ENCODE measurements at regions not wholly inside any gene's neighbourhood (a gene's known extent, or its start where the extent isn't known, plus 50 kb on each side); places are given as distances from the start of the nearest gene placed in this dataset.

DNA sequence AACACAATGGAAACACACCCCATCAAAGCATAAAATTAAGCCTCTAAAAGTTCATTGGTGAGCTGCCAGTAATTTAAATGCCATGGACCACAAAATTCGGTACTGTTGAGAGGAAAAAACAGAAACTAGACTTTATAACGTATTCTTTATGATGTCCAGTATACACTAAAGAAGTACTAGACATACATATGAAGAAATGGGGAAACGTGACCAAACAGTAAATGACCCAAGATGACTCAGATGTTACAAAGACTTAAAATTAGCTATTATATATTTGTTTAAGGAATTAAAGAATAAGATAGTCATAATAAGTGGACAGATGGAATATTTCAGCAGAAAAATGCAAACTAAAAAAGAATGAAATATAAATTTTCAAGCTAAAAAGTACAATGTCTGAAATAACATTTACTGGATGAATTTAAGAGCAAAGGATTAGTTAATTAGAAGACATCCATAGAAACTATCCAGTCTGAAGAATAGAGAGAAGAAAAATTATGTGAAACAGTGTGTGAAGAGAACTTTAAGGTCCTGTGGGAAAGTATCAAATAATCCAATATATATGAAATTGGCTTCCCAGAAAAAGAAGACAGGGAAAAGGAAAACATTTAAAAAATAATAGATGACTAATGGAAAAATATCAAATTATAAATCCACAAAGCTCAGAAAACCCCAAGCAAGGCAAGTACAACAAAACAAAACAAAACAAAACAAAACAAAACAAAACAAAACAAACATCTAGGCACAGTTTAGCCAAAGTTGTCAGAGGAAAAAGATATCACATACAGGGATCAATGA, 69.4 kb downstream of the SAMD9 start:
- Mint-ChIP-seq H3K4me3 (no peak overlapping the region), H3K9me3 (no peaks in the 10 kb centered on the region), H3K36me3 (no peaks in the 10 kb centered on the region), H3K27ac (no peak overlapping the region), H3K4me1 (ENCODE audit: unreplicated experiment) (peaks cover 17% of the 10 kb centered on the region), H3K27me3 (no peaks in the 10 kb centered on the region)
- TF ChIP-seq, protein P1, sequence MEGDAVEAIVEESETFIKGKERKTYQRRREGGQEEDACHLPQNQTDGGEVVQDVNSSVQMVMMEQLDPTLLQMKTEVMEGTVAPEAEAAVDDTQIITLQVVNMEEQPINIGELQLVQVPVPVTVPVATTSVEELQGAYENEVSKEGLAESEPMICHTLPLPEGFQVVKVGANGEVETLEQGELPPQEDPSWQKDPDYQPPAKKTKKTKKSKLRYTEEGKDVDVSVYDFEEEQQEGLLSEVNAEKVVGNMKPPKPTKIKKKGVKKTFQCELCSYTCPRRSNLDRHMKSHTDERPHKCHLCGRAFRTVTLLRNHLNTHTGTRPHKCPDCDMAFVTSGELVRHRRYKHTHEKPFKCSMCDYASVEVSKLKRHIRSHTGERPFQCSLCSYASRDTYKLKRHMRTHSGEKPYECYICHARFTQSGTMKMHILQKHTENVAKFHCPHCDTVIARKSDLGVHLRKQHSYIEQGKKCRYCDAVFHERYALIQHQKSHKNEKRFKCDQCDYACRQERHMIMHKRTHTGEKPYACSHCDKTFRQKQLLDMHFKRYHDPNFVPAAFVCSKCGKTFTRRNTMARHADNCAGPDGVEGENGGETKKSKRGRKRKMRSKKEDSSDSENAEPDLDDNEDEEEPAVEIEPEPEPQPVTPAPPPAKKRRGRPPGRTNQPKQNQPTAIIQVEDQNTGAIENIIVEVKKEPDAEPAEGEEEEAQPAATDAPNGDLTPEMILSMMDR (conservative IDR thresholded peaks at IDR 0.05), result no peak
- no peak for DNase-seq (ENCODE audit: extremely low spot score, unreplicated experiment)

DNA sequence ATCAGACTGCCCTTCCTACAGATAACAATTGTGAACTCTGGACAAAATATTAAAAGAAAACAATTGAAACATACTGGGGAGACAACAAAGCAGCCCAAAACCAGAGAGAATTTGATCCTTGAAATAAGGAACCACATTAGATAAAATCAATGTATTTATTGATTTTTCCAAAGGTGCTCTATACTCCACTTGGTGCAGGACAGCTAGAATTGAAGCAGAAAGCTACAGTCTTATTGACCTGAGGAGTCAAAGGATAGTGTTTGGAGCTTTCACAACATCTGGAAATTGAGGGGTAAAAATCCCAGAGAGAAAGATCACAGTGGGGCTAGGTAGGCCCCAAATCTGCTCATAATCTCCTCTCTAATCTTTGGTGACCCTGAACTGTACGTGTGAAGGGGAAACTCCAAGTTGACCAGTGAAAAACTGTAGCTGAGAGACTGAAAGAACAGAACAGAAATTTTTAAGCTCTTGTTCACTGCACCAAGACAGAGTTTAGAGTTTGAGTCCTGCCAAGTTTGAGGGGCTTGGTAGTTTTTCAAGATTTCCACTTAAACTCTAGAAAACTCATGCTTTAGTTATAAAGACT, 70.2 kb downstream of the SAMD9 start:
- no peaks in the 10 kb centered on the region for H3K36me3 Mint-ChIP-seq

DNA sequence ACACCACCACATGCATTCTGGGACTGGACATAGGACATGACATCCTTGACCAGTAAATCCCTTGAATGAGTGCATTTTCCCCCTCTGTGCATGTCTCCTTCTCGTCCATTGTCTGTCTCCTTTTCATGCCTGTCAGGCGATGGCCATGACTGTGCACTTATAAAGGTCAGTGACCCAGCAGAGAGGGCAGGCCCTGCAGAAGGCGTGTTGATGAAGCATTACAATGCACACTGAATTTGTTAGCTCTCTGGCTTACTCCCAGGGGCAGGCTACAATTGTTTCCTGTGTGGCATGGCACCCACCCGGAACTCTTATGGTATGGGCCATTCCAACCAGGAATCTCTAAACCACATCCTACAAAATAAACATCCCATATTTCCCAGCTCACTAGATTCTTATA, 71.1 kb downstream of the SAMD9 start:
- Mint-ChIP-seq H3K36me3 (no peaks in the 10 kb centered on the region), H3K4me3 (no peak overlapping the region), H3K9me3 (no peaks in the 10 kb centered on the region), H3K4me1 (ENCODE audit: unreplicated experiment) (peaks cover 21% of the 10 kb centered on the region), H3K27ac (no peak overlapping the region), H3K27me3 (peaks cover 3% of the 10 kb centered on the region)
- TF ChIP-seq, protein P1 (conservative IDR thresholded peaks at IDR 0.05), result no peak
- DNase-seq (ENCODE audit: extremely low spot score, unreplicated experiment), result no peak

More for the DNA sequence above, 70.2 kb downstream of the SAMD9 start:
- no peak overlapping the region for H3K27ac Mint-ChIP-seq
- DNase-seq (ENCODE audit: extremely low spot score, unreplicated experiment), result no peak
- H3K27me3 Mint-ChIP-seq, result no peaks in the 10 kb centered on the region
- H3K4me3 Mint-ChIP-seq, result no peak overlapping the region
- H3K4me1 Mint-ChIP-seq (ENCODE audit: unreplicated experiment), result peaks cover 21% of the 10 kb centered on the region
- H3K9me3 Mint-ChIP-seq, result no peaks in the 10 kb centered on the region
- TF ChIP-seq, protein P1 (conservative IDR thresholded peaks at IDR 0.05), result no peak

DNA sequence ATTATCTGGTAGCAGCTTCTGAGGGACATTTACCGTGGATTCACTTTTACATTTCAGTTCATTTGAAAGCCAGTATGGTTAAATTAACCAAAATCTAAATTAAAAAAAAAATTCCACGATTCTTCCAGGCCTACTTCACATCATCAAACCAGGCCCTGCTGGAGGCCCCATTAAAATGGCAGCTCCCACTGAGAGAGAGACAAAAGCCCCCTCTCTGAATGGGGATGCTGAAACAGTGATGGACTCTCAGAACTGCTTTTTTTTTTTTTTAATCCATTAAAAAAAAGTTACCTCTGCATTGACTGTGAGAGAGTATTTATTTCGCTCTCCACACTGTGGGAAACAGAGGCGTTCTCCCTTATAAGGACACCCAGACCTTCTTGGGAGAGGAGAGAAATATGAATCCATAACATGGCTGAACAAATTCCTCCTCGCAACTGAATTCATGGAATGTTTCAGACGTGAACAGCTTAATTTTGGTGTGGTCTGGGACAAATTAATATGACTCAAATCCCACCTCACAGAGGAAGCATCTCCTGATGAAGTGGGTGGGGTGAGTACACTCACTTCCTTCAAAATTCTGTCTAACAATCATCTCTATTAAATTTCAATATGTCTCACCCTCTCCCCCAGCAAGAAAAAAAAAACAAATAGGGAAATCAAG, 73.5 kb downstream of the SAMD9 start:
- Mint-ChIP-seq H3K27ac (peak overlapping the region; percentile 48), H3K36me3 (no peaks in the 10 kb centered on the region), H3K4me3 (peak overlapping the region; percentile 68), H3K4me1 (ENCODE audit: unreplicated experiment) (peaks cover 21% of the 10 kb centered on the region), H3K27me3 (peaks cover 3% of the 10 kb centered on the region), H3K9me3 (no peaks in the 10 kb centered on the region)
- TF ChIP-seq, protein P1 (conservative IDR thresholded peaks at IDR 0.05), result no peak
- DNase-seq (ENCODE audit: extremely low spot score, unreplicated experiment), result no peak

DNA sequence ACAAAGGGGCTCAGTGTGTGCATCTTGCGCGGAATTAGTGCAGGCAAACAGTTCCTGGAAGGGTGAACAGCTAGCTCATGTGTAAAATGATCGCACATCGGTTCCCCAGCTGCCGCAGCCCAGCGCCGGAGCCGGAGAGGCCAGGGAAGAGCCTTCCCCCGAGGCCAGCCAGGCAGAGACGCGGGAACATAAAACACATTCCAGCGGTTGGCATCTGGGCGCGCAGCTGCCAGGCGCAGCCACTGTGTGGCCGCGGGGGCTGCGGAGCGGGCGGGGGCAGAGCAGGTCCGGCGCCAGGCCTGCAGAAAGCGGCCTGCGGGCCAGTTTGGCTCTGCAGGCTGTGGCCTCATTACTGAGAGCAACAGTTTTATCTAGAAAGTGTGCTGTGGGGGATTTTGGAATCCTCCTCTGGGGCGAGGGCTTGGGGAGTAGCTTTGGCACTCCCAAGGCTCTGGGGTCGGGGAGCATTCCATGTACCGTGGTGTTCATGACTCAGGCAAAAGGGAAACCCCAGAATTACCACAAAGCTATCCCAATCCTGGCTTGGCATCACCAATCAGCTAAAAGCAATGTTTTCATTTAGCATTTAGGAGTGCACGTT, 74.3 kb downstream of the SAMD9 start:
- Mint-ChIP-seq H3K36me3 (no peaks in the 10 kb centered on the region), H3K9me3 (no peaks in the 10 kb centered on the region), H3K27me3 (peaks cover 3% of the 10 kb centered on the region), H3K4me3 (peak overlapping the region; percentile 68), H3K4me1 (ENCODE audit: unreplicated experiment) (peaks cover 21% of the 10 kb centered on the region), H3K27ac (peak overlapping the region; percentile 48)
- DNase-seq (ENCODE audit: extremely low spot score, unreplicated experiment), result peak; percentile 70
- TF ChIP-seq, protein P1 (conservative IDR thresholded peaks at IDR 0.05), result peak; percentile 43
